IMR-90 (cell line): ENCODE measurements at regions not wholly inside any gene's neighbourhood (a gene's known extent, or its start where the extent isn't known, plus 50 kb on each side); places are given as distances from the start of the nearest gene placed in this dataset.

Experiments
- ATAC-seq: fragments of 200-7000 bp; cut with Tn5 transposase; 2 replicates; pipeline ENCODE4 v1.9.1; 2020; ENCODE audit warnings: low read depth, mild to moderate bottlenecking, moderate library complexity
- BruUV-seq: library from RNA; stranded (reverse); fragments of 400-500 nt; replicated peaks from 2 replicates; lab custom pipeline; 2021; lab: Mats Ljungman, UMichigan
- CTCF ChIA-PET: fragments of 300-600 bp; formaldehyde crosslinking; extraction: SDS; loops from one replicate; lab custom pipeline; 2021; ENCODE audit warnings: antibody characterized with exemption; lab: Yijun Ruan, JAX
- POLR2A ChIA-PET: fragments of 300-600 bp; sonication (Branson Sonifier 250); formaldehyde crosslinking; loops from one replicate; lab custom pipeline; 2022; ENCODE audit warnings: antibody characterized with exemption; ENCODE audit not compliant: unreplicated experiment; lab: Charles Lee
- DNase-seq: peaks from one replicate; pipeline ENCODE4 v3.0.0; 2013
- H2AFZ ChIP-seq: replicated peaks from 2 replicates; pipeline ENCODE3; 2013; ENCODE audit warnings: low read length, mild to moderate bottlenecking; ENCODE audit not compliant: poor library complexity
- H2AK5ac ChIP-seq: 2 replicates; pipeline ENCODE4 v1.6.1; 2013; ENCODE audit warnings: low read depth, low read length, inconsistent platforms
- H2AK9ac ChIP-seq: replicated peaks from 2 replicates; pipeline ENCODE3; 2013; ENCODE audit warnings: mild to moderate bottlenecking, low read depth, low read length, moderate library complexity; ENCODE audit not compliant: poor library complexity
- H2BK120ac ChIP-seq: 2 replicates; pipeline ENCODE4 v1.6.1; 2013; ENCODE audit warnings: low read depth, low read length, inconsistent platforms
- H2BK15ac ChIP-seq: 3 replicates; pipeline ENCODE4 v1.6.1; 2013; ENCODE audit warnings: low read depth, low read length, inconsistent platforms
- H2BK20ac ChIP-seq: 2 replicates; pipeline ENCODE4 v1.6.1; 2013; ENCODE audit warnings: low read depth, mild to moderate bottlenecking, inconsistent platforms, low read length, moderate library complexity
- H2BK5ac ChIP-seq: 2 replicates; pipeline ENCODE4 v1.6.1; 2013; ENCODE audit warnings: mild to moderate bottlenecking, low read depth, low read length, inconsistent platforms; ENCODE audit not compliant: poor library complexity, severe bottlenecking
- H3K14ac ChIP-seq: replicated peaks from 2 replicates; pipeline ENCODE4 v1.6.1; 2013; ENCODE audit warnings: low read depth, low read length, inconsistent platforms
- H3K18ac ChIP-seq: 2 replicates; pipeline ENCODE4 v1.6.1; 2013; ENCODE audit warnings: low read depth, low read length, control low read depth
- H3K23ac ChIP-seq: 2 replicates; pipeline ENCODE4 v1.6.1; 2013; ENCODE audit warnings: low read depth, low read length, inconsistent platforms
- H3K27ac ChIP-seq: 2 replicates; pipeline ENCODE4 v1.5.1; 2013; ENCODE audit warnings: mild to moderate bottlenecking, control low read depth, low read length; ENCODE audit not compliant: insufficient read depth
- H3K27me3 ChIP-seq: 2 replicates; pipeline ENCODE4 v1.6.1; 2013; ENCODE audit warnings: low read length; ENCODE audit not compliant: control insufficient read depth, insufficient read depth
- H3K36me3 ChIP-seq: 2 replicates; pipeline ENCODE4 v1.6.1; 2013; ENCODE audit warnings: low read length, mixed read lengths; ENCODE audit not compliant: control insufficient read depth, insufficient read depth
- H3K4ac ChIP-seq: 2 replicates; pipeline ENCODE4 v1.6.1; 2013; ENCODE audit warnings: low read depth, low read length, inconsistent platforms
- H3K4me1 ChIP-seq: 2 replicates; pipeline ENCODE4 v1.6.1; 2013; ENCODE audit warnings: low read length, mixed read lengths; ENCODE audit not compliant: control insufficient read depth, insufficient read depth
- H3K4me2 ChIP-seq: 2 replicates; pipeline ENCODE4 v1.6.1; 2013; ENCODE audit warnings: low read depth, mild to moderate bottlenecking, control low read depth, low read length, moderate library complexity
- H3K4me3 ChIP-seq: 2 replicates; pipeline ENCODE4 v1.5.1; 2013; ENCODE audit warnings: low read depth, mild to moderate bottlenecking, control low read depth, low read length, moderate library complexity; ENCODE audit not compliant: insufficient read depth
- H3K56ac ChIP-seq: 2 replicates; pipeline ENCODE4 v1.6.1; 2013; ENCODE audit warnings: low read length, inconsistent platforms; ENCODE audit not compliant: insufficient read depth; ENCODE audit errors: extremely low read depth
- H3K79me1 ChIP-seq, 2 experiments: 2 replicates each; pipeline ENCODE4 v1.6.1; 2013; ENCODE audit warnings: low read length in 2 of 2, inconsistent platforms in 1 of 2, low read depth in 1 of 2
- H3K9ac ChIP-seq: 2 replicates; pipeline ENCODE4 v1.6.1; 2013; ENCODE audit warnings: low read depth, low read length, control low read depth
- H3K9me1 ChIP-seq: 2 replicates; pipeline ENCODE4 v1.6.1; 2013; ENCODE audit warnings: low read length, inconsistent platforms; ENCODE audit not compliant: insufficient read depth
- H3K9me3 ChIP-seq: 2 replicates; pipeline ENCODE4 v1.6.1; 2013; ENCODE audit warnings: low read length; ENCODE audit not compliant: control insufficient read depth, insufficient read depth
- H4K20me1 ChIP-seq: 2 replicates; pipeline ENCODE4 v1.6.1; 2013; ENCODE audit warnings: low read length, inconsistent platforms; ENCODE audit not compliant: insufficient read depth
- H4K5ac ChIP-seq: 2 replicates; pipeline ENCODE4 v1.6.1; 2013; ENCODE audit warnings: mild to moderate bottlenecking, low read depth, low read length, control low read depth
- H4K8ac ChIP-seq, 2 experiments: 2 replicates each; pipeline ENCODE4 v1.6.1; 2013; ENCODE audit warnings: low read depth in 2 of 2, low read length in 2 of 2, control low read depth in 1 of 2, inconsistent platforms in 1 of 2
- H4K91ac ChIP-seq: 2 replicates; pipeline ENCODE4 v1.6.1; 2013; ENCODE audit warnings: low read depth, low read length, inconsistent platforms; ENCODE audit not compliant: insufficient read depth
- CEBPB ChIP-seq: IDR thresholded peaks from 2 replicates; pipeline ENCODE4 v1.6.1; 2012; ENCODE audit warnings: low read depth, low read length, improper control_type of control experiment
- CHD1 ChIP-seq: IDR thresholded peaks from 2 replicates; pipeline ENCODE4 v1.6.1; 2012; ENCODE audit warnings: low read depth, low read length, improper control_type of control experiment
- MAFK ChIP-seq: IDR thresholded peaks from 2 replicates; pipeline ENCODE4 v1.6.1; 2012; ENCODE audit warnings: low read depth, low read length, improper control_type of control experiment
- MXI1 ChIP-seq: IDR thresholded peaks from 2 replicates; pipeline ENCODE4 v1.6.1; 2012; ENCODE audit warnings: low read depth, mild to moderate bottlenecking, low read length, moderate library complexity, borderline replicate concordance
- POLR2A ChIP-seq: IDR thresholded peaks from 2 replicates; pipeline ENCODE4 v1.6.1; 2012; ENCODE audit warnings: mild to moderate bottlenecking, low read depth, low read length
- RAD21 ChIP-seq: IDR thresholded peaks from 2 replicates; pipeline ENCODE4 v1.6.1; 2012; ENCODE audit warnings: low read length, improper control_type of control experiment
- RFX5 ChIP-seq: IDR thresholded peaks from 2 replicates; pipeline ENCODE4 v1.8.0; 2012; ENCODE audit warnings: low read depth, mild to moderate bottlenecking, low read length, moderate library complexity
- SMC3 ChIP-seq: fragments of 150-350 bp; IDR thresholded peaks from 2 replicates; pipeline ENCODE4 v1.6.1; 2016; ENCODE audit warnings: low read depth, mild to moderate bottlenecking, antibody characterized with exemption, low read length, moderate library complexity
- WGBS, 2 experiments: methylation state at CpG; one replicate each; pipeline versions ENCODE4 v1.1.5 to v1.1.7; 2013; ENCODE audit warnings: missing lambda C conversion rate in 2 of 2; ENCODE audit not compliant: insufficient read length in 1 of 2; ENCODE audit errors: extremely low coverage in 2 of 2; 5-methylcytosine and 5-hydroxymethylcytosine counted together
- dilution Hi-C: fragments of 300-500 bp; cut with HindIII; formaldehyde crosslinking; loops from one replicate; pipeline ENCODE4 v1.14.3; 2018; ENCODE audit warnings: low sequenced_read_pairs; ENCODE audit not compliant: unreplicated experiment
- in situ Hi-C: fragments of 300-500 bp; cut with MboI; formaldehyde crosslinking; loops from 3 replicates; pipeline ENCODE4 v1.14.3; 2019; ENCODE audit warnings: low sequenced_read_pairs, inconsistent platforms, mixed read lengths
- intact Hi-C: fragments of 100-400 bp; cut with micrococcal nuclease; formaldehyde crosslinking; loops from 2 replicates; pipeline ENCODE4 v1.10.0; 2022
- TF ChIP-seq, protein P1 (sequence below): conservative IDR thresholded peaks from 2 replicates; pipeline ENCODE4 v1.5.1; 2012; ENCODE audit warnings: mild to moderate bottlenecking, low read depth, low read length, improper control_type of control experiment
- TF ChIP-seq, protein P2 (sequence below): fragments of 150-350 bp; IDR thresholded peaks from 2 replicates; pipeline ENCODE4 v1.6.1; 2016; ENCODE audit warnings: low read depth, mild to moderate bottlenecking, low read length, moderate library complexity, borderline replicate concordance
- TF ChIP-seq, protein P3 (sequence below): fragments of 150-350 bp; IDR thresholded peaks from 2 replicates; pipeline ENCODE4 v1.6.1; 2017; ENCODE audit warnings: mild to moderate bottlenecking, antibody characterized with exemption, low read length, low read depth

DNA sequence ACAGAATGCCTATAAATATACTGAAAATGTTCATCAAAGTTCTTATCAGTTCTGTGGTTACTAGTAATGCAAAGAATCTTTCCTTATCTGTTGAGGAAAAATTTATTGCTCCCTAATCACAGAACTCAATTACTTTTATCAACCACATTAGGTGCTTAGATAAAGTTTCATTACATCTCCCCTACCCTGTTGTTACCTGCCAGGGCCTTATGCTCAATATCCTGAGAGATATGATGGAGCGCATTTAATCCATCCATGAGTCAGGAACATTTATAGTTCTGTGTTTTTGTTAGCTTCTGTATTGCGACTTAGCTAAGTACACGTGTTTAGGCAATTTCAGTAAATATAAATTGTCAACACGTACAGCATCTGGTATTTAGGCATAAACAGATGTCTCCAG is 164.3 kb upstream of the ST8SIA4 start:
- Histone ChIP-seq H3K9ac (no peak overlapping the region), H2AK5ac (no peak overlapping the region), H3K4ac (no peak overlapping the region), H3K14ac (no peak overlapping the region), H2BK5ac (no peak overlapping the region), H2BK20ac (no peak overlapping the region), H2AFZ (no peak overlapping the region), H3K4me3 (no peak overlapping the region), H3K4me1 (no peaks in the 10 kb centered on the region), H3K18ac (no peak overlapping the region), H3K9me3 (no peaks in the 10 kb centered on the region), H4K20me1 (no peaks in the 10 kb centered on the region), H4K5ac (no peak overlapping the region), H3K23ac (no peak overlapping the region), H3K36me3 (no peaks in the 10 kb centered on the region), H3K27ac (no peak overlapping the region), H2BK15ac (no peak overlapping the region), H3K27me3 (no peaks in the 10 kb centered on the region), H2BK120ac (no peak overlapping the region), H3K4me2 (no peak overlapping the region), H3K56ac (no peak overlapping the region), H2AK9ac (no peak overlapping the region), H4K91ac (no peak overlapping the region), H3K9me1 (no peaks in the 10 kb centered on the region), H3K79me1 (no peaks in the 10 kb centered on the region), H4K8ac (no peak overlapping the region)
- ChIA-PET POLR2A (no interaction called here), CTCF (no interaction called here)
- no peak for ATAC-seq
- WGBS, 2 experiments = no CpG with 5 or more reads among the region's 4 CpGs
- in situ Hi-C loops = no loop called here
- intact Hi-C loops = no loop called here
- TF ChIP-seq RAD21 = no peak
- TF ChIP-seq, protein P1, sequence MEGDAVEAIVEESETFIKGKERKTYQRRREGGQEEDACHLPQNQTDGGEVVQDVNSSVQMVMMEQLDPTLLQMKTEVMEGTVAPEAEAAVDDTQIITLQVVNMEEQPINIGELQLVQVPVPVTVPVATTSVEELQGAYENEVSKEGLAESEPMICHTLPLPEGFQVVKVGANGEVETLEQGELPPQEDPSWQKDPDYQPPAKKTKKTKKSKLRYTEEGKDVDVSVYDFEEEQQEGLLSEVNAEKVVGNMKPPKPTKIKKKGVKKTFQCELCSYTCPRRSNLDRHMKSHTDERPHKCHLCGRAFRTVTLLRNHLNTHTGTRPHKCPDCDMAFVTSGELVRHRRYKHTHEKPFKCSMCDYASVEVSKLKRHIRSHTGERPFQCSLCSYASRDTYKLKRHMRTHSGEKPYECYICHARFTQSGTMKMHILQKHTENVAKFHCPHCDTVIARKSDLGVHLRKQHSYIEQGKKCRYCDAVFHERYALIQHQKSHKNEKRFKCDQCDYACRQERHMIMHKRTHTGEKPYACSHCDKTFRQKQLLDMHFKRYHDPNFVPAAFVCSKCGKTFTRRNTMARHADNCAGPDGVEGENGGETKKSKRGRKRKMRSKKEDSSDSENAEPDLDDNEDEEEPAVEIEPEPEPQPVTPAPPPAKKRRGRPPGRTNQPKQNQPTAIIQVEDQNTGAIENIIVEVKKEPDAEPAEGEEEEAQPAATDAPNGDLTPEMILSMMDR = no peak
- TF ChIP-seq, protein P2, sequence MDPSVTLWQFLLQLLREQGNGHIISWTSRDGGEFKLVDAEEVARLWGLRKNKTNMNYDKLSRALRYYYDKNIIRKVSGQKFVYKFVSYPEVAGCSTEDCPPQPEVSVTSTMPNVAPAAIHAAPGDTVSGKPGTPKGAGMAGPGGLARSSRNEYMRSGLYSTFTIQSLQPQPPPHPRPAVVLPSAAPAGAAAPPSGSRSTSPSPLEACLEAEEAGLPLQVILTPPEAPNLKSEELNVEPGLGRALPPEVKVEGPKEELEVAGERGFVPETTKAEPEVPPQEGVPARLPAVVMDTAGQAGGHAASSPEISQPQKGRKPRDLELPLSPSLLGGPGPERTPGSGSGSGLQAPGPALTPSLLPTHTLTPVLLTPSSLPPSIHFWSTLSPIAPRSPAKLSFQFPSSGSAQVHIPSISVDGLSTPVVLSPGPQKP = no peak
- no peak for TF ChIP-seq RFX5
- no peak for TF ChIP-seq CEBPB
- TF ChIP-seq, protein P3, sequence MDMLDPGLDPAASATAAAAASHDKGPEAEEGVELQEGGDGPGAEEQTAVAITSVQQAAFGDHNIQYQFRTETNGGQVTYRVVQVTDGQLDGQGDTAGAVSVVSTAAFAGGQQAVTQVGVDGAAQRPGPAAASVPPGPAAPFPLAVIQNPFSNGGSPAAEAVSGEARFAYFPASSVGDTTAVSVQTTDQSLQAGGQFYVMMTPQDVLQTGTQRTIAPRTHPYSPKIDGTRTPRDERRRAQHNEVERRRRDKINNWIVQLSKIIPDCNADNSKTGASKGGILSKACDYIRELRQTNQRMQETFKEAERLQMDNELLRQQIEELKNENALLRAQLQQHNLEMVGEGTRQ = no peak
- no peak for TF ChIP-seq MXI1
- no peak for TF ChIP-seq CHD1
- no peak for TF ChIP-seq MAFK
- TF ChIP-seq POLR2A = no peak
- no peak for TF ChIP-seq SMC3
- BruUV-seq = no TSS peak
- dilution Hi-C loops = no loop called here
- no peak for DNase-seq
